H9 (cell line): ENCODE measurements at regions not wholly inside any gene's neighbourhood (a gene's known extent, or its start where the extent isn't known, plus 50 kb on each side); places are given as distances from the start of the nearest gene placed in this dataset.
A peak's percentile ranks its signal among the peaks of the same experiment; 100 is the strongest.

ENCODE experiments used
- DNase-seq: peaks from one replicate; pipeline ENCODE4 v3.0.0-alpha.2; 2017
- H2AFZ ChIP-seq: one replicate; pipeline ENCODE4 v1.6.1; 2013; ENCODE audit warnings: mild to moderate bottlenecking, low read length, control low read depth, moderate library complexity
- H2AK5ac ChIP-seq: 2 replicates; pipeline ENCODE4 v1.6.1; 2013; ENCODE audit warnings: low read length, control low read depth, mixed read lengths; ENCODE audit not compliant: insufficient read length
- H2BK120ac ChIP-seq: one replicate; pipeline ENCODE4 v1.6.1; 2013; ENCODE audit warnings: low read depth, mild to moderate bottlenecking, low read length, control low read depth, inconsistent platforms; ENCODE audit not compliant: poor library complexity, severe bottlenecking
- H2BK12ac ChIP-seq: 2 replicates; pipeline ENCODE4 v1.6.1; 2013; ENCODE audit warnings: low read length, control low read depth, mixed read lengths, low read depth; ENCODE audit not compliant: insufficient read length
- H2BK15ac ChIP-seq: 2 replicates; pipeline ENCODE4 v1.6.1; 2013; ENCODE audit warnings: low read depth, low read length, control low read depth
- H2BK20ac ChIP-seq: one replicate; pipeline ENCODE4 v1.6.1; 2013; ENCODE audit warnings: low read depth, mild to moderate bottlenecking, low read length, control low read depth, inconsistent platforms; ENCODE audit not compliant: poor library complexity, severe bottlenecking
- H2BK5ac ChIP-seq: 2 replicates; pipeline ENCODE4 v1.6.1; 2013; ENCODE audit warnings: low read length, control low read depth, mixed read lengths; ENCODE audit not compliant: insufficient read length
- H3K14ac ChIP-seq: 2 replicates; pipeline ENCODE4 v1.6.1; 2013; ENCODE audit warnings: low read length, control low read depth; ENCODE audit not compliant: insufficient read depth
- H3K18ac ChIP-seq: 2 replicates; pipeline ENCODE4 v1.6.1; 2013; ENCODE audit warnings: low read depth, mild to moderate bottlenecking, mixed read lengths, low read length, control low read depth; ENCODE audit not compliant: insufficient read length
- H3K23ac ChIP-seq: 2 replicates; pipeline ENCODE4 v1.6.1; 2013; ENCODE audit warnings: low read length, control low read depth, mixed read lengths, low read depth; ENCODE audit not compliant: insufficient read length
- H3K23me2 ChIP-seq: 2 replicates; pipeline ENCODE4 v1.6.1; 2013; ENCODE audit warnings: low read depth, mild to moderate bottlenecking, mixed read lengths, low read length, control low read depth; ENCODE audit not compliant: insufficient read length, poor library complexity, severe bottlenecking
- H3K27ac ChIP-seq: 2 replicates; pipeline ENCODE4 v1.5.1; 2013; ENCODE audit warnings: low read length, control low read depth, mixed read lengths, low read depth; ENCODE audit not compliant: insufficient read length
- H3K27me3 ChIP-seq: 2 replicates; pipeline ENCODE4 v1.6.1; 2013; ENCODE audit warnings: low read length, control low read depth, inconsistent platforms; ENCODE audit not compliant: insufficient read depth
- H3K4ac ChIP-seq: 2 replicates; pipeline ENCODE4 v1.6.1; 2013; ENCODE audit warnings: low read depth, mild to moderate bottlenecking, control low read depth, inconsistent platforms, low read length, moderate library complexity
- H3K4me1 ChIP-seq: 2 replicates; pipeline ENCODE4 v1.6.1; 2013; ENCODE audit warnings: low read length, control low read depth, inconsistent platforms; ENCODE audit not compliant: insufficient read depth
- H3K4me2 ChIP-seq: 2 replicates; pipeline ENCODE4 v1.6.1; 2013; ENCODE audit warnings: low read length, control low read depth, mixed read lengths; ENCODE audit not compliant: insufficient read length, insufficient read depth
- H3K56ac ChIP-seq: 2 replicates; pipeline ENCODE4 v1.6.1; 2013; ENCODE audit warnings: low read depth, mild to moderate bottlenecking, mixed read lengths, low read length, control low read depth; ENCODE audit not compliant: insufficient read length
- H3K79me1 ChIP-seq: 2 replicates; pipeline ENCODE4 v1.6.1; 2013; ENCODE audit warnings: low read depth, mild to moderate bottlenecking, moderate library complexity, low read length, control low read depth, inconsistent platforms; ENCODE audit not compliant: insufficient read depth, poor library complexity, severe bottlenecking
- H3K79me2 ChIP-seq: 2 replicates; pipeline ENCODE4 v1.6.1; 2013; ENCODE audit warnings: low read length, control low read depth, inconsistent platforms; ENCODE audit not compliant: insufficient read depth
- H3K9ac ChIP-seq: 2 replicates; pipeline ENCODE4 v1.6.1; 2013; ENCODE audit warnings: low read length, control low read depth, mixed read lengths; ENCODE audit not compliant: insufficient read length; ENCODE audit errors: extremely low read depth
- H3K9me3 ChIP-seq: one replicate; pipeline ENCODE4 v1.6.1; 2013; ENCODE audit warnings: low read depth, low read length, inconsistent platforms; ENCODE audit not compliant: control insufficient read depth
- H3T11ph ChIP-seq: one replicate; pipeline ENCODE4 v1.6.1; 2013; ENCODE audit warnings: mild to moderate bottlenecking, low read length, control low read depth, inconsistent platforms
- H4K20me1 ChIP-seq: one replicate; pipeline ENCODE4 v1.6.1; 2013; ENCODE audit not compliant: control insufficient read depth, insufficient read length, insufficient read depth
- H4K5ac ChIP-seq: 2 replicates; pipeline ENCODE4 v1.6.1; 2013; ENCODE audit warnings: low read depth, mild to moderate bottlenecking, mixed read lengths, low read length, control low read depth; ENCODE audit not compliant: insufficient read length
- H4K8ac ChIP-seq: replicated peaks from 2 replicates; pipeline ENCODE4 v1.6.1; 2013; ENCODE audit warnings: low read length, control low read depth, mixed read lengths, low read depth; ENCODE audit not compliant: insufficient read length
- H4K91ac ChIP-seq: 2 replicates; pipeline ENCODE4 v1.6.1; 2013; ENCODE audit warnings: low read depth, mild to moderate bottlenecking, moderate library complexity, mixed read lengths, low read length, control low read depth; ENCODE audit not compliant: insufficient read length
- H3K27ac Mint-ChIP-seq, 3 experiments: 2 replicates in 2 of 3; 3 replicates in 1 of 3; pipeline ENCODE4 v1.8.0; 2020 to 2021; ENCODE audit warnings: mixed read lengths in 3 of 3, mild to moderate bottlenecking in 1 of 3, moderate library complexity in 1 of 3
- H3K27me3 Mint-ChIP-seq: 2 replicates; pipeline ENCODE4 v1.8.0; 2021; ENCODE audit warnings: low read depth, mild to moderate bottlenecking, moderate library complexity, mixed read lengths
- H3K36me3 Mint-ChIP-seq, 3 experiments: 2 replicates in 2 of 3; 3 replicates in 1 of 3; pipeline ENCODE4 v1.8.0; 2020 to 2021; ENCODE audit warnings: low read depth in 3 of 3, mixed read lengths in 3 of 3; ENCODE audit not compliant: insufficient read depth in 1 of 3
- H3K4me1 Mint-ChIP-seq, 2 experiments: 2 replicates each; pipeline ENCODE4 v1.8.0; 2020; ENCODE audit warnings: mixed read lengths in 2 of 2
- H3K4me3 Mint-ChIP-seq, 2 experiments: 2 replicates in 1 of 2; 3 replicates in 1 of 2; pipeline ENCODE4 v1.8.0; 2020 to 2021; ENCODE audit warnings: mild to moderate bottlenecking in 2 of 2, mixed read lengths in 2 of 2, moderate library complexity in 1 of 2
- H3K9me3 Mint-ChIP-seq, 2 experiments: 2 replicates in 1 of 2; 3 replicates in 1 of 2; pipeline ENCODE4 v1.8.0; 2020; ENCODE audit warnings: mild to moderate bottlenecking in 2 of 2, mixed read lengths in 2 of 2, moderate library complexity in 1 of 2
- CTCF ChIP-seq: fragments of 200-600 bp; sonication (generic); conservative IDR thresholded peaks from 3 replicates; pipeline ENCODE4 v1.8.0; 2021; ENCODE audit warnings: antibody characterized with exemption, mild to moderate bottlenecking
- WGBS: extraction: QIAGEN DNeasy Blood & Tissue Kit; methylation state at CpG from one replicate; pipeline ENCODE4 v1.1.7; 2013; ENCODE audit warnings: missing lambda C conversion rate, low lambda C conversion rate, mixed read lengths; ENCODE audit not compliant: insufficient read length; ENCODE audit errors: extremely low coverage; 5-methylcytosine and 5-hydroxymethylcytosine counted together

GRCh38 chr1:87598429-87598828 is 269.7 kb downstream of the LMO4 start:
- Mint-ChIP-seq H3K27ac (peak overlapping the region in 2 of 3 experiments; percentile 2 to 37; a peak in 2 of 7 replicates), H3K36me3 (no peaks in the 10 kb centered on the region; a peak in 1 of 7 replicates), H3K9me3 (no peaks in the 10 kb centered on the region; a peak in 1 of 5 replicates), H3K4me1 (peaks cover 3 to 13% of the 10 kb centered on the region in 2 experiments), H3K4me3 (no peak overlapping the region), H3K27me3 (no peaks in the 10 kb centered on the region)
- Histone ChIP-seq H3K4ac (no peak overlapping the region), H3K18ac (no peak overlapping the region), H3K79me1 (no peaks in the 10 kb centered on the region), H3K9ac (no peak overlapping the region), H2AFZ (no peak overlapping the region), H2BK12ac (no peak overlapping the region), H3K23ac (no peak overlapping the region), H3K4me2 (no peak overlapping the region), H3K9me3 (no peaks in the 10 kb centered on the region), H3K4me1 (peaks cover 2% of the 10 kb centered on the region; the same call in 1 of the 2 replicates), H2BK20ac (no peak overlapping the region), H3K23me2 (no peaks in the 10 kb centered on the region), H2BK5ac (no peak overlapping the region), H4K91ac (no peak overlapping the region), H4K8ac (no peak overlapping the region), H3K14ac (no peak overlapping the region), H2AK5ac (no peak overlapping the region), H3K79me2 (no peaks in the 10 kb centered on the region), H3K27ac (no peak overlapping the region), H2BK15ac (no peak overlapping the region), H4K5ac (no peak overlapping the region), H2BK120ac (no peak overlapping the region), H3K56ac (no peak overlapping the region), H4K20me1 (no peaks in the 10 kb centered on the region), H3T11ph (no peak overlapping the region), H3K27me3 (no peaks in the 10 kb centered on the region)
- TF ChIP-seq CTCF = peak; percentile 74
- WGBS = no CpG with 5 or more reads among the region's 3 CpGs
- peak; percentile 84 for DNase-seq
